Muscle of leg (tissue), 3 donors: ENCODE measurements at regions not wholly inside any gene's neighbourhood (a gene's known extent, or its start where the extent isn't known, plus 50 kb on each side); places are given as distances from the start of the nearest gene placed in this dataset.
A peak's percentile ranks its signal among the peaks of the same experiment; 100 is the strongest.

Experiments
- DNase-seq: peaks from one replicate; pipeline ENCODE4 v3.0.0; 2013
- H3K27ac ChIP-seq: one replicate; pipeline ENCODE4 v1.5.1; 2013; ENCODE audit warnings: mild to moderate bottlenecking, low read length, control low read depth
- H3K27me3 ChIP-seq: one replicate; pipeline ENCODE4 v1.6.1; 2013; ENCODE audit warnings: low read length; ENCODE audit not compliant: control insufficient read depth, insufficient read depth
- H3K36me3 ChIP-seq: one replicate; pipeline ENCODE4 v1.6.1; 2013; ENCODE audit warnings: low read length; ENCODE audit not compliant: control insufficient read depth, insufficient read depth
- H3K4me1 ChIP-seq: one replicate; pipeline ENCODE4 v1.6.1; 2013; ENCODE audit warnings: low read length; ENCODE audit not compliant: control insufficient read depth, insufficient read depth
- H3K4me3 ChIP-seq: one replicate; pipeline ENCODE4 v1.5.1; 2013; ENCODE audit warnings: low read length, control low read depth
- H3K9me3 ChIP-seq: replicated peaks from 2 replicates; pipeline ENCODE4 v1.6.1; 2013; ENCODE audit warnings: low read depth, low read length; ENCODE audit not compliant: control insufficient read depth
- WGBS: methylation state at CpG from one replicate; pipeline ENCODE4 v1.1.5; 2013; ENCODE audit warnings: missing lambda C conversion rate; ENCODE audit not compliant: insufficient coverage; 5-methylcytosine and 5-hydroxymethylcytosine counted together

DNA sequence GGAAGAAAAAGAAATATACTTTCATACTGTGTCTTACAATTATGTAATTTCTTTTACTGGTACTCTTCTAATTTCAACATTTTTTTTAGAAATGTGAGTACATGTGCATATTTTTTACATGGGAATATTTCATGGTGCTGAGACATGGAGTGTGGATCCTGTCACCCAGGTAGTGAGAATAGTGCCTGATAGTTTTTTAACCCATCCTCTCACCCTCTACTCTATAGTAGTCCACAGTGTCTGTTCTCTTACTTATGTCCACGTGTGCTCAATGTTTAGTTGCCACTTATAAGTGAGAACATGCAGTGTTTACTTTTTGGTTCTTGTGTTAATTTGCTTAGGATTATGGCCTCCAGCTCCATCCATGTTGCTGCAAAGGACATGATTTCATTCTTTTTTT lies 548.8 kb downstream of the AACS start:
- H3K36me3 ChIP-seq = no peaks in the 10 kb centered on the region

DNA sequence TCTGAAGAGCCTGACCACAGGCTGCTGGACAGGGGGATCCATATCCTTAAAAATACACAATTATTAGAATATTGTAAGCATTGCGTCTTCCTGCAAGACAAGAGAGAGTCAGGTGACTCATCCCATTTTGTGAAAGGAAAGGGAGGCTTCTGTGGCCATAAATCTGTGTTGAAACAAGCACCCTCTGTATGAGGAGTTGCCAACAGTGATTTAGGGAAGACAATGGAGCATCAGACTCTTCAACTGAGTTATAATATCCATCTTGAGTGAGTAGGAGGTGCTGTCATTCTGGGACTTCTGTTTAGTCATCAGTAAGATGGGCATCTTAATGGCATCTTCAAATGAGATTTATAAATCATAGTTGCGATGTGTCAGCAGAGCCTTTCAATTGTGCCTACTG lies 554.5 kb downstream of the AACS start:
- Histone ChIP-seq H3K9me3 (no peaks in the 10 kb centered on the region), H3K36me3 (no peaks in the 10 kb centered on the region), H3K27ac (no peak overlapping the region), H3K4me1 (no peaks in the 10 kb centered on the region), H3K27me3 (no peaks in the 10 kb centered on the region), H3K4me3 (no peak overlapping the region)
- no CpG with 5 or more reads among the region's 2 CpGs for WGBS
- no peak for DNase-seq

More for the DNA sequence above, 548.8 kb downstream of the AACS start:
- Histone ChIP-seq H3K4me1 (no peaks in the 10 kb centered on the region), H3K4me3 (no peak overlapping the region), H3K27ac (no peak overlapping the region), H3K9me3 (no peaks in the 10 kb centered on the region), H3K27me3 (no peaks in the 10 kb centered on the region)
- no peak for DNase-seq
- no CpG with 5 or more reads among the region's 1 CpG for WGBS

- H3K27me3 ChIP-seq = no peaks in the 10 kb centered on the region
- DNase-seq = no peak
- H3K4me3 ChIP-seq = no peak overlapping the region
- no peak overlapping the region for H3K27ac ChIP-seq
- H3K9me3 ChIP-seq = no peaks in the 10 kb centered on the region
- no peaks in the 10 kb centered on the region for H3K4me1 ChIP-seq
- no peaks in the 10 kb centered on the region for H3K36me3 ChIP-seq
These were observed 568.5 kb downstream of the AACS start for GRCh38 chr12:125633686-125634085.

DNA sequence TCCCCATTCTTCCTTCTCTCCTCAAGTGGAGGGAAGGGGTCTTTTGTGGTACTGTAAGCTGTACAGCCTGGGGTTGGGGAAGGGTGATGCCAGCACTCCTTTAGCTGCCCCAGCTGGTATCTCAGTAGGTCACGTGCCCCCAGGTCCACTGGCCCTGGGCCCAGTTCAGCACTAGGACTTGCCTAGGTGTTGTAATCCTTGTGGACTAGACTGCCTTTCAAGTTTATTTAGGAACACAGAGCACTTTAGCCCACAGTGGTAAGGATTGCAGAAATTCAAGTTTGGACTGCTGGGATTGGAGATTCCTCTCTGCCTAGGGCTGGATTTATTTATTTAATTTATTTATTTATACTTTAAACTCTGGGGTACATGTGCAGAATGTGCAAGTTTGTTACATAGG lies 569.6 kb downstream of the AACS start:
- Histone ChIP-seq H3K36me3 (no peaks in the 10 kb centered on the region), H3K4me1 (no peaks in the 10 kb centered on the region), H3K27ac (no peak overlapping the region), H3K4me3 (no peak overlapping the region), H3K27me3 (no peaks in the 10 kb centered on the region), H3K9me3 (no peaks in the 10 kb centered on the region)
- no peak for DNase-seq
- WGBS = no CpG with 5 or more reads among the region's 1 CpG

DNA sequence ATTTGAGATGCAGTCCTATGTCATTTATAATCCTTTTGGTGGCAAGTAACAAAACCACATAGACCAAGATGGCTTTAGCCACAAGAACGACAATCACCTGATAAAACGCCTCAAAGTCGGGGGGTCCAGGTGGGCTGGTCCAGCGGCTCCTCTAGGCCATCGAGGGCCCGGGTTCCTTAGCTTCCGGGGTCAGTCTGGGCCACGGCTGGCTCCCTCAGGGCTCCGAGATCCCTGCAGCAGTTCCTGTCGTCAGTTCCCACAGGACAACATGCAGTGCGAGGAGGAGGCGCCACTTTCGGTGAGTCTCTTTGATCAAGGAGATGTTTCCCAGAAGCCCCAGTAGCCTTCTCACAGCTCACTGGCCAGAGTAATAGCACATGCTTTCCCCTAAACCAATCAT lies 574.6 kb downstream of the AACS start:
- H3K4me1 ChIP-seq = no peaks in the 10 kb centered on the region
- H3K27ac ChIP-seq = no peak overlapping the region
- DNase-seq = no peak
- 85% methylated on average over 11 of the region's 13 CpGs for WGBS
- H3K36me3 ChIP-seq = no peaks in the 10 kb centered on the region
- H3K4me3 ChIP-seq = no peak overlapping the region
- H3K9me3 ChIP-seq = no peaks in the 10 kb centered on the region
- H3K27me3 ChIP-seq = no peaks in the 10 kb centered on the region

GRCh38 chr12:125643055-125643454 lies 577.8 kb downstream of the AACS start:
- Histone ChIP-seq H3K36me3 (no peaks in the 10 kb centered on the region), H3K9me3 (no peaks in the 10 kb centered on the region), H3K4me3 (no peak overlapping the region), H3K27me3 (no peaks in the 10 kb centered on the region), H3K4me1 (no peaks in the 10 kb centered on the region), H3K27ac (no peak overlapping the region)
- WGBS = 40% methylated on average over 1 of the region's 2 CpGs
- DNase-seq = no peak

DNA sequence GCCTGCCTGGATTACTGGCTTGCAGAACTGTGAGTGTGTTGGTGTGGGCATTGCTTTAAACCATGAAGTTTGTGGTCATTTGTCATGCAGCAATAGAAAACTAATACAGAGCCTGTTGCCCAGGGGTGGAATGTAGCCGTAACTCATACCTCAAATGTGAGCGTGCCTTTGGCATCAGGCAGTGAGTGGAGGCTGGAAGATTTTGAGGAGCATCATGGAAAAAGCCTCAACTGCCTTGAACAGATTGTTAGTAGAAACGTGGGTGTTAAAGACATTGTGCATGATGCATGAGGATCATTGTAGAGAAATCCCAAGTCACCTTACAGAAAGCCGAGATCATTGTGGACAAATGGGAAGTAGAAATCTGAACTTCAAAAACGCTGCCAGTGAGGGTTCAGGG lies 580.5 kb downstream of the AACS start:
- Histone ChIP-seq H3K4me1 (no peaks in the 10 kb centered on the region), H3K9me3 (no peaks in the 10 kb centered on the region), H3K36me3 (no peaks in the 10 kb centered on the region), H3K27ac (no peak overlapping the region), H3K27me3 (no peaks in the 10 kb centered on the region), H3K4me3 (no peak overlapping the region)
- no peak for DNase-seq
- WGBS = 39% methylated on average over 5 of the region's 5 CpGs

DNA sequence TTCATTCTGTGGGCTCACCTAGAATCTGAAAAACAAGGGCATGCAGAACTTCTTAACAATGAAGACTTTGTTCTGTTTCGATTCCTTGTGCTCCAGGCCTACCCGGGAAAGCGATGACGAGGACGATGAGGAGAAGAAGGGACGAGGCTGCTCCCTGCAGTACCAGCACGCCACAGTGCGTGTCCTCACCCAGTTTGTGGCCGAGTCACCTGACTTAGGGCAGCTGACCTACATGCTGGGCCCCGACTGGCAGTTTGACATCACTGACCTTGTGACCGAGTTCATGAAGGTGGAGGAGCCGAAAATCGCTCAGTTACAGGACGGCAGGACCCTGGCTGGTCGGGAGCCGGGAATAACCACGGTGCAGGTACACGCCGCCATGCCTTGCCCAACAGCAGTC lies 585.4 kb downstream of the AACS start:
- no peak for DNase-seq
- WGBS = 95% methylated on average over 19 of the region's 19 CpGs

DNA sequence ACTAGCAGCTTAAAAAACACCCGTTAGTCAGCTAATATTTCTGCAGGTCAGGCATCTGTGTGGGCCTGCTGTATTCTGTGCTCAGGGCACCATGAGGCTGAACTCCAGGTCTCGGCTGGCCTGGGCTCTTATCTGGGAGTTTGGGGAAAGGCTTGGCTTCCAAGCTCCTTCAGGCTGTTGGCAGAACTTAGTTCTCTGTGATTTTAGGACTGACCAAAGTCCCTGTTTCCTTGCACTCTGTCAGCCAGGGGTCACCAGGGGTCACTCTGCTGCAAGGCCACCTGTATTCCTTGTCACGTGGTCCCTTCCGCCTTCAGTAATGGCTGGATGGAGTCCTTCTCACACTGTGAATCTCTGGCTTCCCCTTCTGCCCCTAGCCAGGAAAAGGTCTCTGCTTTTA lies 586.4 kb downstream of the AACS start:
- no peak for DNase-seq
- Histone ChIP-seq H3K4me1 (peaks cover 2% of the 10 kb centered on the region), H3K9me3 (no peaks in the 10 kb centered on the region), H3K27ac (no peak overlapping the region), H3K27me3 (no peaks in the 10 kb centered on the region), H3K4me3 (no peak overlapping the region), H3K36me3 (no peaks in the 10 kb centered on the region)
- 64% methylated on average over 1 of the region's 4 CpGs for WGBS

More for the DNA sequence above, 585.4 kb downstream of the AACS start:
- no peaks in the 10 kb centered on the region for H3K36me3 ChIP-seq
- H3K4me3 ChIP-seq = no peak overlapping the region
- H3K9me3 ChIP-seq = no peaks in the 10 kb centered on the region
- H3K4me1 ChIP-seq = peaks cover 2% of the 10 kb centered on the region
- no peak overlapping the region for H3K27ac ChIP-seq
- H3K27me3 ChIP-seq = no peaks in the 10 kb centered on the region

DNA sequence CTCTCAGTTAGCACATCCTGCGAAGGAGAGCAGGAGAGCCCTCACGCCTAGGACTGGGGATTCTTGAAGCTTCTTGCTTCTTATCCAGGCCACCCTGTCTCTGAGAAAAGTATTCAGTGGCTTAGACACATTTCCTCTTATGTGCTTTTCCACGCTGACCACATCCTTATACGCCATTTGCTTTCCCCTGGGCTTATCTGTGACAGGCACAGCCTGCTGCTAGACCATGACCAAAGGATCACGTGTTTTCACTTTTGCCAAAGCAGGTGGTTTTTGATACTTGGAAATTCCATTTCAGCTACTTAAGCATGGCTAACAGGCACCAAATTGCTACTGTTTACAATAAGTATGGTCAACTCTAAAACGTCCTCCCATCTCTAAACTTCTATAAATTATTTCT lies 587.4 kb downstream of the AACS start:
- peak; percentile 11 for DNase-seq
- Histone ChIP-seq H3K27ac (no peak overlapping the region), H3K4me1 (peaks cover 2% of the 10 kb centered on the region), H3K36me3 (no peaks in the 10 kb centered on the region), H3K4me3 (no peak overlapping the region), H3K9me3 (no peaks in the 10 kb centered on the region), H3K27me3 (no peaks in the 10 kb centered on the region)
- WGBS = 56% methylated on average over 4 of the region's 6 CpGs

DNA sequence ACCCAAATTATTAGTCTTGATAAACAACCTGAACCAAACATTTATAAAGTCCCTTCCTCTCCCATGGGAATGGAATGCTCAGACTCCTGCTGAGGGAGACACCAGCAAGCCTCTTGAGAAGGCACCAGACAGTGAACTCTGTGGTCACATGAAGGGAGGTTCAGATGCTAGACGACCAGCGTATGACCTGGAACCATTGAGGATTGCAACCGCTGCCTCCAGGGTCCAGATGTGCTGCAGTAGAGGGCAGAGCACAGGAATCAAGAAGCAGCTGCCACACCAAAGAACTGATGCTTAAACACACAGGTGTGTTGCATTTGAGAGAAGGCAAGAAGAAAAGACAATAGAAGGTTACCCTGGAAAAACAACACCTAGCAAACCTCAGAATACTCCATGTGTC lies 592.4 kb downstream of the AACS start:
- no peaks in the 10 kb centered on the region for H3K9me3 ChIP-seq
- 45% methylated on average over 3 of the region's 3 CpGs for WGBS

More for the DNA sequence above, 592.4 kb downstream of the AACS start:
- DNase-seq = no peak
- peaks cover under 1% of the 10 kb centered on the region for H3K4me1 ChIP-seq
- no peak overlapping the region for H3K27ac ChIP-seq
- no peaks in the 10 kb centered on the region for H3K27me3 ChIP-seq
- H3K36me3 ChIP-seq = no peaks in the 10 kb centered on the region
- no peak overlapping the region for H3K4me3 ChIP-seq
